ENCODE measurements at regions not wholly inside any gene's neighbourhood (a gene's known extent, or its start where the extent isn't known, plus 50 kb on each side); places are given as distances from the start of the nearest gene placed in this dataset.

DNA sequence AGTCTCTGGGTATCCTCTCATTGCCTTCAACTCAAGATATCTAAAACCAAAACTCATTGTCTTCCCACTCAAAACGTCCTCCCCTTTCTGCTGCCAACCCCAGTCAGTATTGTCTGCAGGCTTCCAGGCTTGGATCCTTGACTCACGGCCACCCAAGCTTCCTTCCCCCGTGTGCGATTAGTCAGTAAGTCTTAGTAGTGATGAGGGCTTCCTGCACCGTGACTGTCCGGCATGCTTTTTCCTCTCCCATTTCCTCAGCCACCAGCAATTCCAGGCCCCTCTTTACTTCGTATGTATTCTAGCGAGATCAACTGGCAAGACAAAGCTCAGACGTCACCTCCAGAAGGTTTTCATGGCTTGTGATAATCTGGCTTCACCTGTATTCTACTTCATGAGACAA is 88.6 kb upstream of the DUSP22 start:
- Histone ChIP-seq H3K27me3 (ENCODE audit: insufficient read depth, low read depth, low read length) (no peaks in the 10 kb centered on the region), H2AFZ (ENCODE audit: low read depth, low read length) (no peak overlapping the region), H3K9me2 (ENCODE audit: insufficient read depth, low read length) (no peaks in the 10 kb centered on the region), H3K9ac (ENCODE audit: low read length) (no peak overlapping the region), H3K4me2 (ENCODE audit: low read length) (no peak overlapping the region), H3K79me2 (replicated peaks; ENCODE audit: insufficient read depth, low read length) (no peaks in the 10 kb centered on the region), H3K36me3 (ENCODE audit: insufficient read depth, low read length) (no peaks in the 10 kb centered on the region), H3K9me3 (ENCODE audit: low read length) (no peaks in the 10 kb centered on the region), H3K4me3 (ENCODE audit: low read length) (no peak overlapping the region), H3K27ac (ENCODE audit: low read length) (no peak overlapping the region), H4K20me1 (ENCODE audit: insufficient read depth) (no peaks in the 10 kb centered on the region), H3F3A (ENCODE audit: insufficient read depth, low read length, poor library complexity, severe bottlenecking) (no peaks in the 10 kb centered on the region)
- TF ChIP-seq, protein P1, sequence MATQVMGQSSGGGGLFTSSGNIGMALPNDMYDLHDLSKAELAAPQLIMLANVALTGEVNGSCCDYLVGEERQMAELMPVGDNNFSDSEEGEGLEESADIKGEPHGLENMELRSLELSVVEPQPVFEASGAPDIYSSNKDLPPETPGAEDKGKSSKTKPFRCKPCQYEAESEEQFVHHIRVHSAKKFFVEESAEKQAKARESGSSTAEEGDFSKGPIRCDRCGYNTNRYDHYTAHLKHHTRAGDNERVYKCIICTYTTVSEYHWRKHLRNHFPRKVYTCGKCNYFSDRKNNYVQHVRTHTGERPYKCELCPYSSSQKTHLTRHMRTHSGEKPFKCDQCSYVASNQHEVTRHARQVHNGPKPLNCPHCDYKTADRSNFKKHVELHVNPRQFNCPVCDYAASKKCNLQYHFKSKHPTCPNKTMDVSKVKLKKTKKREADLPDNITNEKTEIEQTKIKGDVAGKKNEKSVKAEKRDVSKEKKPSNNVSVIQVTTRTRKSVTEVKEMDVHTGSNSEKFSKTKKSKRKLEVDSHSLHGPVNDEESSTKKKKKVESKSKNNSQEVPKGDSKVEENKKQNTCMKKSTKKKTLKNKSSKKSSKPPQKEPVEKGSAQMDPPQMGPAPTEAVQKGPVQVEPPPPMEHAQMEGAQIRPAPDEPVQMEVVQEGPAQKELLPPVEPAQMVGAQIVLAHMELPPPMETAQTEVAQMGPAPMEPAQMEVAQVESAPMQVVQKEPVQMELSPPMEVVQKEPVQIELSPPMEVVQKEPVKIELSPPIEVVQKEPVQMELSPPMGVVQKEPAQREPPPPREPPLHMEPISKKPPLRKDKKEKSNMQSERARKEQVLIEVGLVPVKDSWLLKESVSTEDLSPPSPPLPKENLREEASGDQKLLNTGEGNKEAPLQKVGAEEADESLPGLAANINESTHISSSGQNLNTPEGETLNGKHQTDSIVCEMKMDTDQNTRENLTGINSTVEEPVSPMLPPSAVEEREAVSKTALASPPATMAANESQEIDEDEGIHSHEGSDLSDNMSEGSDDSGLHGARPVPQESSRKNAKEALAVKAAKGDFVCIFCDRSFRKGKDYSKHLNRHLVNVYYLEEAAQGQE (IDR thresholded peaks at IDR 0.05; ENCODE audit: borderline replicate concordance): no peak
- TF ChIP-seq TAF1 (IDR thresholded peaks at IDR 0.05; ENCODE audit: low read depth) (no peak), SMC3 (conservative IDR thresholded peaks at IDR 0.05; ENCODE audit: poor library complexity) (no peak)
- TF ChIP-seq, protein P2, sequence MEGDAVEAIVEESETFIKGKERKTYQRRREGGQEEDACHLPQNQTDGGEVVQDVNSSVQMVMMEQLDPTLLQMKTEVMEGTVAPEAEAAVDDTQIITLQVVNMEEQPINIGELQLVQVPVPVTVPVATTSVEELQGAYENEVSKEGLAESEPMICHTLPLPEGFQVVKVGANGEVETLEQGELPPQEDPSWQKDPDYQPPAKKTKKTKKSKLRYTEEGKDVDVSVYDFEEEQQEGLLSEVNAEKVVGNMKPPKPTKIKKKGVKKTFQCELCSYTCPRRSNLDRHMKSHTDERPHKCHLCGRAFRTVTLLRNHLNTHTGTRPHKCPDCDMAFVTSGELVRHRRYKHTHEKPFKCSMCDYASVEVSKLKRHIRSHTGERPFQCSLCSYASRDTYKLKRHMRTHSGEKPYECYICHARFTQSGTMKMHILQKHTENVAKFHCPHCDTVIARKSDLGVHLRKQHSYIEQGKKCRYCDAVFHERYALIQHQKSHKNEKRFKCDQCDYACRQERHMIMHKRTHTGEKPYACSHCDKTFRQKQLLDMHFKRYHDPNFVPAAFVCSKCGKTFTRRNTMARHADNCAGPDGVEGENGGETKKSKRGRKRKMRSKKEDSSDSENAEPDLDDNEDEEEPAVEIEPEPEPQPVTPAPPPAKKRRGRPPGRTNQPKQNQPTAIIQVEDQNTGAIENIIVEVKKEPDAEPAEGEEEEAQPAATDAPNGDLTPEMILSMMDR (IDR thresholded peaks at IDR 0.05; ENCODE audit: poor library complexity, severe bottlenecking): no peak

- H3K27ac ChIP-seq (ENCODE audit: low read length): no peak overlapping the region
- TF ChIP-seq, protein P2 (IDR thresholded peaks at IDR 0.05; ENCODE audit: poor library complexity, severe bottlenecking): no peak
- TF ChIP-seq EZH2 (IDR thresholded peaks at IDR 0.05; ENCODE audit: borderline replicate concordance, insufficient read depth, low read length, poor library complexity, severe bottlenecking): no peak
- TF ChIP-seq SMC3 (conservative IDR thresholded peaks at IDR 0.05; ENCODE audit: poor library complexity): no peak
- TF ChIP-seq TAF1 (IDR thresholded peaks at IDR 0.05; ENCODE audit: low read depth): no peak
- TF ChIP-seq MXI1 (conservative IDR thresholded peaks at IDR 0.05; ENCODE audit: poor library complexity, severe bottlenecking): no peak
- TF ChIP-seq, protein P1 (IDR thresholded peaks at IDR 0.05; ENCODE audit: borderline replicate concordance): no peak
- no peak for TF ChIP-seq POLR2AphosphoS5 (IDR thresholded peaks at IDR 0.05)
- TF ChIP-seq RAD21 (conservative IDR thresholded peaks at IDR 0.05): no peak
- no peak for TF ChIP-seq EP300 (conservative IDR thresholded peaks at IDR 0.05; ENCODE audit: poor library complexity, severe bottlenecking)
- no peaks in the 10 kb centered on the region for H3K9me3 ChIP-seq (ENCODE audit: low read length)
- no peaks in the 10 kb centered on the region for H3K9me2 ChIP-seq (ENCODE audit: insufficient read depth, low read length)
- no peaks in the 10 kb centered on the region for H3K79me2 ChIP-seq (replicated peaks; ENCODE audit: insufficient read depth, low read length)
- no peaks in the 10 kb centered on the region for H3F3A ChIP-seq (ENCODE audit: insufficient read depth, low read length, poor library complexity, severe bottlenecking)
- no peaks in the 10 kb centered on the region for H3K27me3 ChIP-seq (ENCODE audit: insufficient read depth, low read depth, low read length)
- no peak overlapping the region for H3K4me2 ChIP-seq (ENCODE audit: low read length)
- H3K36me3 ChIP-seq (ENCODE audit: insufficient read depth, low read length): no peaks in the 10 kb centered on the region
- no peak overlapping the region for H3K4me3 ChIP-seq (ENCODE audit: low read length)
- no peaks in the 10 kb centered on the region for H4K20me1 ChIP-seq (ENCODE audit: insufficient read depth)
- H3K9ac ChIP-seq (ENCODE audit: low read length): no peak overlapping the region
- no peak overlapping the region for H2AFZ ChIP-seq (ENCODE audit: low read depth, low read length)
Measured at GRCh38 chr6:206264-206663, 86.0 kb upstream of the DUSP22 start.

All from neural cell (in vitro differentiated cells).